ENCODE measurements at regions not wholly inside any gene's neighbourhood (a gene's known extent, or its start where the extent isn't known, plus 50 kb on each side); places are given as distances from the start of the nearest gene placed in this dataset.

GRCh38 chr11:97229936-97230335, 840.1 kb downstream of the JRKL start:
- no peak for TF ChIP-seq POLR2A (IDR thresholded peaks at IDR 0.05)
- no peak for TF ChIP-seq CTCF (IDR thresholded peaks at IDR 0.05 in 8 of 11, conservative IDR thresholded peaks at IDR 0.05 in 3 of 11)
- TF ChIP-seq POLR2AphosphoS5 (IDR thresholded peaks at IDR 0.05), result no peak
- no peaks in the 10 kb centered on the region for H3K27me3 ChIP-seq (replicated peaks in 1 of 7)
- DNase-seq, result no peak
- H3K9me3 ChIP-seq, result peaks cover 0 to 6% (median 0%) of the 10 kb centered on the region in 8 donors
- H3K4me3 ChIP-seq, result no peak overlapping the region
- 63 to 77% (median 67%) methylated on average over 3 of the region's 3 CpGs for WGBS, 5 donors
- intact Hi-C loops (cut with DNase I; ENCODE audit: low total_unique reads), result no loop called here
- no peaks in the 10 kb centered on the region for H3K4me1 ChIP-seq
- H3K27ac ChIP-seq, result no peak overlapping the region
- H3K36me3 ChIP-seq, result no peaks in the 10 kb centered on the region

GRCh38 chr11:97231231-97231630, 841.4 kb downstream of the JRKL start:
- Histone ChIP-seq H3K36me3 (no peaks in the 10 kb centered on the region), H3K9me3 (peaks cover 0 to 6% (median 0%) of the 10 kb centered on the region in 8 donors), H3K27ac (no peak overlapping the region)

GRCh38 chr11:97234016-97234415, 844.2 kb downstream of the JRKL start:
- TF ChIP-seq POLR2A (IDR thresholded peaks at IDR 0.05) (no peak), CTCF (IDR thresholded peaks at IDR 0.05 in 8 of 11, conservative IDR thresholded peaks at IDR 0.05 in 3 of 11) (no peak), POLR2AphosphoS5 (IDR thresholded peaks at IDR 0.05) (no peak)
- no peak for DNase-seq
- no peaks in the 10 kb centered on the region for H3K36me3 ChIP-seq
- H3K27me3 ChIP-seq (replicated peaks in 1 of 7), result no peaks in the 10 kb centered on the region
- peaks cover 0 to 6% (median 0%) of the 10 kb centered on the region in 8 donors for H3K9me3 ChIP-seq
- H3K27ac ChIP-seq, result no peak overlapping the region
- intact Hi-C loops (cut with DNase I; ENCODE audit: low total_unique reads), result no loop called here
- no peaks in the 10 kb centered on the region for H3K4me1 ChIP-seq
- no peak overlapping the region for H3K4me3 ChIP-seq
- WGBS, 5 donors, result 57 to 70% (median 63%) methylated on average over 3 of the region's 3 CpGs

More at GRCh38 chr11:97231231-97231630, 841.4 kb downstream of the JRKL start:
- H3K4me3 ChIP-seq, result no peak overlapping the region
- TF ChIP-seq POLR2A (IDR thresholded peaks at IDR 0.05) (no peak), CTCF (IDR thresholded peaks at IDR 0.05 in 8 of 11, conservative IDR thresholded peaks at IDR 0.05 in 3 of 11) (no peak), POLR2AphosphoS5 (IDR thresholded peaks at IDR 0.05) (no peak)
- no peaks in the 10 kb centered on the region for H3K4me1 ChIP-seq
- intact Hi-C loops (cut with DNase I; ENCODE audit: low total_unique reads), result no loop called here
- DNase-seq, result no peak
- H3K27me3 ChIP-seq (replicated peaks in 1 of 7), result no peaks in the 10 kb centered on the region

- Histone ChIP-seq H3K36me3 (no peaks in the 10 kb centered on the region), H3K27ac (no peak overlapping the region), H3K9me3 (peaks cover 0 to 6% (median 0%) of the 10 kb centered on the region in 8 donors), H3K4me3 (no peak overlapping the region), H3K27me3 (replicated peaks in 1 of 7) (no peaks in the 10 kb centered on the region), H3K4me1 (no peaks in the 10 kb centered on the region)
- TF ChIP-seq POLR2AphosphoS5 (IDR thresholded peaks at IDR 0.05), result no peak
- TF ChIP-seq CTCF (IDR thresholded peaks at IDR 0.05 in 8 of 11, conservative IDR thresholded peaks at IDR 0.05 in 3 of 11), result no peak
- no peak for TF ChIP-seq POLR2A (IDR thresholded peaks at IDR 0.05)
- DNase-seq, result no peak
- intact Hi-C loops (cut with DNase I; ENCODE audit: low total_unique reads), result no loop called here
- 72 to 91% (median 76%) methylated on average over 2 of the region's 2 CpGs for WGBS, 5 donors
Measured at GRCh38 chr11:97237151-97237550, 847.3 kb downstream of the JRKL start.
